Smooth muscle cell of the brain vasculature (primary cell): ENCODE measurements at regions not wholly inside any gene's neighbourhood (a gene's known extent, or its start where the extent isn't known, plus 50 kb on each side); places are given as distances from the start of the nearest gene placed in this dataset.

Source experiments
- DNase-seq: peaks from one replicate; pipeline ENCODE4 v3.0.0-alpha.2; 2012; ENCODE audit warnings: low read depth, low spot score

- no peak for DNase-seq
These were observed 211.9 kb downstream of the HRH4 start for GRCh38 chr18:24672165-24672941.

DNA sequence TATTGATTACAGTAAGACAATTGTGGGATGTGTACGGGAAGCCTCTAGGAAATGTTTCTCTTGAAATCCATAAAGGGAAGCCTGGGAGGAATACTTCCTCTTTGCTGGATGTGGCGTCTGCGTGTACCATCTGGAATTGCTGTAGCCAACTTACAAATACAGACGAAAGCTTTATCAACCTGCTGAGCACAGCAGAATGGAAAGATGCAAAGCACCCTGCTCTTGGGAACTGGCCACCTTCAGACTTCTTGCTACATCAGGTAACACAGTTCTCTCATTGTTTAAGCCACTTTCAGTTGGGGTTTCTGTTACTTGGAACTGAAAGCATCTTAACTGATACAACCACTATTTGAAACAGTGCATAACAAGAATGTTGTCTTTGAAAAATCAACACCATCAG lies 213.8 kb downstream of the HRH4 start:
- DNase-seq, result no peak

DNA sequence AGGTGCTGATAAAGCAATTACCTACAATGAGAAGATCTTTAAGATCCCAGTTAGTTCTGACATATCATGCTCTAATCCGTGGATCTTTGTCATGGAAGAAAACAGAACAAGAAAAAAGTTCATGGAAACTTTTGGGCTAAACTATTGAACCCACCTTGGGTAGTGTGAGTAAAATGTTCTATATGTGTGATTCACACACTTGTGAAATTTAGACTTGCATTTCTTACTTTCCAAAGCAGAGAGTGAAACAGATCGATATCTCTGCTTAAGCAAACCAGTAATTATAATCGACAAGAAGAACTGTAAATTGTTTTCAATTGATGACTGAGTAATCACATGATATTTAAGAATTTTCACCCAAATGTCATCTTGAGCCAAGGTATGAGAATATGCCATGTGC lies 214.2 kb downstream of the HRH4 start:
- no peak for DNase-seq

- no peak for DNase-seq
These were observed 216.6 kb downstream of the HRH4 start for GRCh38 chr18:24677011-24677410.

DNA sequence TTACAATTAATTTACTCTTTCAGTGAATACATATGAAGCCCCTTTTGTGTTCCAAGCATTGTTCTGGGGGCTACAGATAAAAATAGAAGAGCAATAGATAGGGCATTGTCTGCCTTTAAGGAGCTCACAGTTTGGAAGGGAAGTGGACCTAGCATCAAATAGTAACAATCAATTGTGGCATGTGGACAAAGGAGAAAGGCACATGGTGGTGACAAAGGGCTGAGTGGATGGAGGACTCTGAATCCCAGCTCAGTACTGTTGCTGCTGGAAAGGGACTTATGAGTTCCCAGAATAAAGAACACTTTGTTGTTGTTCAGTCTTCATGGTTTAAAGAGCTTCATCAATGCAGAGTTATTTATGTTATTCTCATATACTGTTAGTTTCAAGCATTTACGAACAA lies 217.7 kb downstream of the HRH4 start:
- DNase-seq, result no peak

DNA sequence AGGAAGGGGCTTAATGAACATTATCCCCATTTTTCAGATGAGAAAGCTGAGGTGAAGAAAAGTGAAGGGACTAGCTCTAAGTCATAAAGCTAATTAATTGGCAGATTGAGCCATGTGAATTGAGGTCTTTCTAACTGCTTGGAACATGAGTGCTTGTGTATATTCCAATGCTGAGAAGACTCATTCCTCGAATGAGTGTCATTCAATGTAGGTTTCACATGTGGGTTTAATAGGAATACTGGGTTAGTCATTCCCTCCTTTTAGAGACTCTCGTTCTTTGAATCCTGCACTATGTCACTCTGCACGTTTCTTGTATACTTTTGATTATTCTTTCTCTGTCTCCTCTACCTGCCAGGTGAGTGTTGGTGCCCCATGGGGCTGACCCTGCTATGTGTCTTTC lies 218.2 kb downstream of the HRH4 start:
- no peak for DNase-seq

DNA sequence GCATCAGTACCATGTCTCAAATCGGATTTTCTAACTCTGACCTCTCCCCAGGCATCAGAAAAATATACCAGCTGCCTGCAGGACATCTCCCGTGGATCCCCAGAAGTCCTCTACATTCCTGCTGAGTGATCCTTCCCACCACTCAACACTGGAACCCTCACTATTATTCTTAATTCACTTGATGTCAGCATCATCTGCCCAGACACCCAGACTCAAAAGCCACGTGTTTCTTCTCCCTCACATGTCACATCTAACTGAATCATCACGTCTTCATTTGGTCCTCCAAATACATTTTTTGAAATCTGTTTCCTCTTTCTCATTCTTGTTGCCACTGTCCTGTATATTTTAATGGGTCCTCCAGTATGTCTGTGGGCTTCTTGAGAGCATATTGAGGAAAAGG lies 218.6 kb downstream of the HRH4 start:
- DNase-seq, result no peak

DNA sequence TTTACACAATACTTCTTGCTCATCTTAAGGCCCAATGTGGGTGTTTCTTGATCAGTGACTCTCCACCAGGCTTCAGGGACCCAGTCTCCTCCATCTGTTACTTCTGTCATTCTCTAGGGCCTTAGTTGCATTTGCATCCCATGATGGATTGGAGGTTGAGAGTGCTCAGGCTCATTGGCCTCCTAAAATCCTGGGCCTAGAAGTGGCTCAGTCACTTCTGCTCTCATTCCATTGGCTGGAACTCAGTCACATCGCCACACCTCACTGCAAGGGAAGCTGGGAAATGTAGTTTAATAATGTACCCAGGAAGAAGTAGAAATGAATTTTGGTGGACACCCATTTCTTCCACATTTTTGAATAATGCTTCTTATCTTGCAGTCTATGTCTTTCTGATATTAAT lies 223.5 kb downstream of the HRH4 start:
- DNase-seq, result no peak

- no peak for DNase-seq
These were observed 225.0 kb downstream of the HRH4 start for GRCh38 chr18:24685254-24685959.

GRCh38 chr18:24695168-24695567 lies 234.7 kb downstream of the HRH4 start:
- no peak for DNase-seq

- DNase-seq, result no peak
These were observed 241.6 kb downstream of the HRH4 start for GRCh38 chr18:24702001-24702515.

- no peak for DNase-seq
These were observed 242.9 kb downstream of the HRH4 start for GRCh38 chr18:24703316-24703715.

DNA sequence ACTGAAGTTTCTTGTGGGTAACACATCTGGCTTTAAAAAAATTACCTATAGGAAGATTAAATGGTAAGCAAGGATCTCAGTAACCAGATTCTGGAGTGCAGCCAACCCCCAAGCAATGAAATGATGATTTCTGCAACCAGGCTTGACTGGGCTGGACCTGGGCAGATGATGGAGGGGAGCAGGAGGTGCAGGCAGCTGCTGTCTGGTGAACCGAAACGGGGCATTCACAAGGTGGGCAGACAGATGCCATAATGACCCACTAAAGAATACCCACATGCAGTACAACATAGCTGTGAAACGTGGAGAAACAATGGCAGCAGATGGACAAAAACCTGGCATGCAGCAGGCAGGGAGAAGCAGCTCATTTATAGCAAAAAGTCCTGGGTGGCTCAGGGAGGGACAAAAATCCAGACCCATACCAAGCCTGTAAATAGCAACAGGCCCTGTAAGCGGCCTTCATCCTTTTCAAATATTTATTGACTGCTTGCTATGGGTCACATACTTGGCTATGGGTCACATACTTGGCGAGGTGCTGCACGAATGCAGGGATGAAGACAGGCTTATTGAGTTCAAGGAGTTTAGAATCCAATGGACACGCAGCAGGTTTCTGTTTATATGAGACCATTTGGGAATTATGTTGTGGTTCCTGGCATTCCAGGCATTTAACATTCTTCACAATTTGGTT lies 244.7 kb downstream of the HRH4 start:
- no peak for DNase-seq

DNA sequence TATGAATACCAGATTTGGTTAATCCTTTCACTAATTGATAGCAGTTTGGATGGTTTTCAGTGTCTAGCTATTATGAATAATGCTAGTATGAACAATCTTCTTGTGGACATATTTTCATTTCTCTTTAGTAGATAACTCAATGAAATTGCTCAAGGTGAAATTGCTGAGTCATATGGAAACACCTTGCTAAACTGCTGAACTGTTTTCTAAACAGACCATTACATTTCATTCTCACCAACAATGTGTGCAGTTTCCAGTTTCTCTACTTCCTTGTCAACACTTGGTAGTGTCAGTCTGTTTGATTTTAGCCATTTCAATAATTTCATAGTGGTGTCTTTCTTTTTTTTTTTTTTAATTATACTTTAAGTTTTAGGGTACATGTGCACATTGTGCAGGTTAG lies 250.0 kb downstream of the HRH4 start:
- no peak for DNase-seq

DNA sequence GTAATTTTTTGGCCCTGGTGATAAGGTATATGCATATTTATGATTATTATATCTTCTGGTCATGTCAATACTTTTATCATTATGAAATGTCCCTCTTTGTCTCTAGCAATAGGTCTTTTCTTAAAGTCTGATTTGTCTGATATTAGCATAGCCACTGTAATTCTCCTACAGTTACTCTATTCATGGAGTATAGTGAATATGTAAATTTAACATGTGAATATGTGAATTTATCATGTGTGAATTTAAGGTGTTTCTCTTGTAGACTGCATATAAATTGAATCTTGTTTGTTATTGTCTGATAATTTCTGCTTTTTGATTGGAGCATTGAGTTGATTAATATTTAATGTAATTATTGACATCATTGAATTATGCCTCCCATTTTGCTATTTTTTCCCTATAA lies 259.4 kb downstream of the HRH4 start:
- no peak for DNase-seq

DNA sequence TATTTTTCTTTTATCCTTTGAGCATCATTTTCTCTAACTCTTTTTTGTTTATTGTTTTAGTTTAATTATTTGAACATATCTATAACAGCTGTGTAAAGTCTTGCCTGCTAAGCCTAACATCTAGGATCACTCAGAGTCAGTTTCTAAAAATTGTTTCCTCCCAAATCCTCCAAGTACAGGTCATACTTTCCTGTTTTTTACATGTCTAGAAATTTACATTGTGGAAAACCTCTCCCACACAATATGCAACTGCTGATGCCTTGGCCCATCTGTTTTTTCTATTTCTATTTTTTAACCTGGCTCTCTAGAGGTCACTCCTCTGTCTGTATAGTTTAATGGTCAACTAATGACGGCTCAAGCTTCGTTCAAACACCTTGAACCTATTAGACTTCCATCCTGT lies 261.0 kb downstream of the HRH4 start:
- no peak for DNase-seq

DNA sequence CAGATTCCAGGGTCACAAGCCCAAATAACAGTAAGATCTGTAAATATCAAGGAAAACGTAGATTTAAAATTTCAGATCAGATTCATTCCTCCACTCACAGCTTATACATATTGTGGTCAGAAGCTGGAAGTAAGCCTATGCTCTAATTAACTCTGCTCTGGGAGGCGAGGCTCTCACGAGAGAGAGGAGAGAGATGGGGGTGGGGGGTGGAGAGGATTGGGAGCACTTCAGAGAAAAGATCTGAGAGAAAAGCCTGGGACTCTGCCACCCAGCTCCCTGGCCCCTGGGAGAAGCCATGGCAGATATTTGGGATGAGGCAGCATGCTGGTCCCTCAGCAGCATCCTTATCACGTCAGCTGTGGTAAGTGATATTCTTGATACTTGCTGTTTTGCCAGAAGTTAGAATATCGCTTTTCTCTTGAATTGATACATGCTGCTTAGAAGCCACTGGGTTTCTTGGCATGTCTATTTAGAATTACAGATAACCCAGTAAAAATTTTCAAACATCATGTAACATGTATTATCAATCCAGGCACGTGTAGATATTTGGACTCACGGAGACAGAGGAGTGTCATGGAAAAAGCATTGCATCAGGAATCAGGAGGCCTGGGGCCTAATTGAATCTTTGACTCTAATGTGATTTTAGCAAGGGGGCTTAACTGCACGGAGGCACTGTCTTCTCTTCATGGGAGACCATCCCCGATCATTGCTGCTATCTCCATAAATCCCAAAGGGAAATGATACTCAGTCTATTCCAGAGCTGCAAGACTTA lies 265.4 kb downstream of the HRH4 start:
- no peak for DNase-seq

GRCh38 chr18:24726727-24727492 lies 266.5 kb downstream of the HRH4 start:
- peak; percentile 59 for DNase-seq

GRCh38 chr18:24727685-24728084 lies 267.2 kb downstream of the HRH4 start:
- DNase-seq, result no peak

GRCh38 chr18:24731158-24731557 lies 270.7 kb downstream of the HRH4 start:
- DNase-seq, result no peak

- no peak for DNase-seq
These were observed 271.5 kb downstream of the HRH4 start for GRCh38 chr18:24731981-24732380.
